Left ventricle myocardium inferior (tissue), 1 donor: ENCODE measurements at regions not wholly inside any gene's neighbourhood (a gene's known extent, or its start where the extent isn't known, plus 50 kb on each side); places are given as distances from the start of the nearest gene placed in this dataset.
A peak's percentile ranks its signal among the peaks of the same experiment; 100 is the strongest.

Experiments
- DNase-seq: peaks from one replicate; pipeline ENCODE4 v3.0.0-alpha.2; 2020
- H3K27ac ChIP-seq: fragments of 200-600 bp; replicated peaks from 2 replicates; pipeline ENCODE4 v1.8.0; 2021
- H3K27me3 ChIP-seq: fragments of 200-600 bp; 2 replicates; pipeline ENCODE4 v1.8.0; 2021; ENCODE audit warnings: low read depth
- H3K36me3 ChIP-seq: fragments of 200-600 bp; 2 replicates; pipeline ENCODE4 v1.8.0; 2021
- H3K4me1 ChIP-seq: fragments of 200-600 bp; 2 replicates; pipeline ENCODE4 v1.8.0; 2021
- H3K4me3 ChIP-seq: fragments of 200-600 bp; 2 replicates; pipeline ENCODE4 v1.8.0; 2021; ENCODE audit warnings: mild to moderate bottlenecking, moderate library complexity
- H3K9me3 ChIP-seq: fragments of 200-600 bp; replicated peaks from 2 replicates; pipeline ENCODE4 v1.8.0; 2021
- intact Hi-C: fragments of 100-400 bp; cut with micrococcal nuclease; formaldehyde crosslinking; loops from one replicate; pipeline ENCODE4 v1.11.0; 2022
- TF ChIP-seq, protein P1 (sequence below): fragments of 200-600 bp; IDR thresholded peaks from 2 replicates; pipeline ENCODE4 v1.8.0; 2021; ENCODE audit warnings: antibody characterized with exemption, mild to moderate bottlenecking, borderline replicate concordance
- donor health status: DM: no; HTN: yes; CAD: no; lungs with severe emphysema.

DNA sequence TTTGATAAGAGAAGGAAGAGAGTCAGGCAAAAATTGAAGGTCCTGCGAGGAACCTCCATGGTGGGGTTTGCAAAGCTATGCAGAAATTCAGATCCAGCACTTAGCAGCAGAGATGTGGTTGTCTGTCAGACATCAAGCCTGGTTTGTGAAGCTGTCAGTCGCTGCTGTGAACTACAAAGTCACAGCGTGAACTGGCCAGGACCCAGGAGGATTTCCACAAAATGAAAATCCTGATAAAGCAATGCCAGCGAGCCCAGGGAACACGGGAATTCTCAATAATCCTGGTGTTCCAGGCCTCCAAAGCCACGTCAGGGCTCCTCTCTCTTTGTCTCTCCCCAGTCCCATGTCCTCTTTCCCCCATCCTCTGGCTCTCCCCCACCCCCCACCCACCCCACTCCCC is 296.9 kb upstream of the GADL1 start:
- no peak overlapping the region for H3K27ac ChIP-seq
- no peaks in the 10 kb centered on the region for H3K36me3 ChIP-seq
- H3K27me3 ChIP-seq = peaks cover 12% of the 10 kb centered on the region
- no peak for DNase-seq
- TF ChIP-seq, protein P1, sequence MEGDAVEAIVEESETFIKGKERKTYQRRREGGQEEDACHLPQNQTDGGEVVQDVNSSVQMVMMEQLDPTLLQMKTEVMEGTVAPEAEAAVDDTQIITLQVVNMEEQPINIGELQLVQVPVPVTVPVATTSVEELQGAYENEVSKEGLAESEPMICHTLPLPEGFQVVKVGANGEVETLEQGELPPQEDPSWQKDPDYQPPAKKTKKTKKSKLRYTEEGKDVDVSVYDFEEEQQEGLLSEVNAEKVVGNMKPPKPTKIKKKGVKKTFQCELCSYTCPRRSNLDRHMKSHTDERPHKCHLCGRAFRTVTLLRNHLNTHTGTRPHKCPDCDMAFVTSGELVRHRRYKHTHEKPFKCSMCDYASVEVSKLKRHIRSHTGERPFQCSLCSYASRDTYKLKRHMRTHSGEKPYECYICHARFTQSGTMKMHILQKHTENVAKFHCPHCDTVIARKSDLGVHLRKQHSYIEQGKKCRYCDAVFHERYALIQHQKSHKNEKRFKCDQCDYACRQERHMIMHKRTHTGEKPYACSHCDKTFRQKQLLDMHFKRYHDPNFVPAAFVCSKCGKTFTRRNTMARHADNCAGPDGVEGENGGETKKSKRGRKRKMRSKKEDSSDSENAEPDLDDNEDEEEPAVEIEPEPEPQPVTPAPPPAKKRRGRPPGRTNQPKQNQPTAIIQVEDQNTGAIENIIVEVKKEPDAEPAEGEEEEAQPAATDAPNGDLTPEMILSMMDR = no peak
- intact Hi-C loops = no loop called here
- no peak overlapping the region for H3K4me3 ChIP-seq
- no peaks in the 10 kb centered on the region for H3K9me3 ChIP-seq
- no peaks in the 10 kb centered on the region for H3K4me1 ChIP-seq

- H3K27me3 ChIP-seq = peaks cover 15% of the 10 kb centered on the region
- DNase-seq = no peak
- H3K4me3 ChIP-seq = no peak overlapping the region
- TF ChIP-seq, protein P1 = no peak
- H3K36me3 ChIP-seq = no peaks in the 10 kb centered on the region
- no peaks in the 10 kb centered on the region for H3K9me3 ChIP-seq
- intact Hi-C loops = no loop called here
- H3K27ac ChIP-seq = no peak overlapping the region
- no peaks in the 10 kb centered on the region for H3K4me1 ChIP-seq
Observed at GRCh38 chr3:31193429-31193828, 299.0 kb upstream of the GADL1 start.

GRCh38 chr3:31193871-31194270 is 299.4 kb upstream of the GADL1 start:
- H3K9me3 ChIP-seq = no peaks in the 10 kb centered on the region
- H3K36me3 ChIP-seq = no peaks in the 10 kb centered on the region
- TF ChIP-seq, protein P1 = no peak
- no peak for DNase-seq
- H3K27me3 ChIP-seq = peaks cover 19% of the 10 kb centered on the region
- no peak overlapping the region for H3K27ac ChIP-seq
- H3K4me3 ChIP-seq = no peak overlapping the region
- no peaks in the 10 kb centered on the region for H3K4me1 ChIP-seq
- intact Hi-C loops = no loop called here

- no peak for DNase-seq
- no peak overlapping the region for H3K4me3 ChIP-seq
- intact Hi-C loops = no loop called here
- no peaks in the 10 kb centered on the region for H3K9me3 ChIP-seq
- TF ChIP-seq, protein P1 = no peak
- no peaks in the 10 kb centered on the region for H3K36me3 ChIP-seq
- H3K4me1 ChIP-seq = no peaks in the 10 kb centered on the region
- H3K27ac ChIP-seq = no peak overlapping the region
- H3K27me3 ChIP-seq = peaks cover 17% of the 10 kb centered on the region
Observed at GRCh38 chr3:31196261-31196660, 301.8 kb upstream of the GADL1 start.

GRCh38 chr3:31196881-31197364 is 302.5 kb upstream of the GADL1 start:
- H3K27me3 ChIP-seq = peaks cover 17% of the 10 kb centered on the region
- no peaks in the 10 kb centered on the region for H3K36me3 ChIP-seq
- H3K9me3 ChIP-seq = no peaks in the 10 kb centered on the region
- H3K4me3 ChIP-seq = no peak overlapping the region
- no peaks in the 10 kb centered on the region for H3K4me1 ChIP-seq
- intact Hi-C loops = no loop called here
- TF ChIP-seq, protein P1 = no peak
- DNase-seq = peak; percentile 18
- no peak overlapping the region for H3K27ac ChIP-seq

- Histone ChIP-seq H3K36me3 (no peaks in the 10 kb centered on the region), H3K4me3 (no peak overlapping the region), H3K27ac (no peak overlapping the region), H3K9me3 (no peaks in the 10 kb centered on the region), H3K4me1 (no peaks in the 10 kb centered on the region), H3K27me3 (peaks cover 17% of the 10 kb centered on the region)
- intact Hi-C loops = no loop called here
- DNase-seq = no peak
- TF ChIP-seq, protein P1 = no peak
Observed at GRCh38 chr3:31197941-31198340, 303.5 kb upstream of the GADL1 start.
